Hepatocyte (in vitro differentiated cells): ENCODE measurements at regions not wholly inside any gene's neighbourhood (a gene's known extent, or its start where the extent isn't known, plus 50 kb on each side); places are given as distances from the start of the nearest gene placed in this dataset.

Source experiments
- CTCF ChIP-seq: fragments of 200-600 bp; sonication (generic); IDR thresholded peaks from 2 replicates; pipeline ENCODE4 v1.5.1; 2016; ENCODE audit warnings: antibody characterized with exemption, mild to moderate bottlenecking; ENCODE audit not compliant: poor library complexity
- EZH2phosphoT487 ChIP-seq: fragments of 200-600 bp; sonication (generic); IDR thresholded peaks from one replicate; pipeline ENCODE4 v1.6.1; 2018; ENCODE audit warnings: antibody characterized with exemption, mild to moderate bottlenecking, low read depth, moderate library complexity; ENCODE audit not compliant: unreplicated experiment, severe bottlenecking

DNA sequence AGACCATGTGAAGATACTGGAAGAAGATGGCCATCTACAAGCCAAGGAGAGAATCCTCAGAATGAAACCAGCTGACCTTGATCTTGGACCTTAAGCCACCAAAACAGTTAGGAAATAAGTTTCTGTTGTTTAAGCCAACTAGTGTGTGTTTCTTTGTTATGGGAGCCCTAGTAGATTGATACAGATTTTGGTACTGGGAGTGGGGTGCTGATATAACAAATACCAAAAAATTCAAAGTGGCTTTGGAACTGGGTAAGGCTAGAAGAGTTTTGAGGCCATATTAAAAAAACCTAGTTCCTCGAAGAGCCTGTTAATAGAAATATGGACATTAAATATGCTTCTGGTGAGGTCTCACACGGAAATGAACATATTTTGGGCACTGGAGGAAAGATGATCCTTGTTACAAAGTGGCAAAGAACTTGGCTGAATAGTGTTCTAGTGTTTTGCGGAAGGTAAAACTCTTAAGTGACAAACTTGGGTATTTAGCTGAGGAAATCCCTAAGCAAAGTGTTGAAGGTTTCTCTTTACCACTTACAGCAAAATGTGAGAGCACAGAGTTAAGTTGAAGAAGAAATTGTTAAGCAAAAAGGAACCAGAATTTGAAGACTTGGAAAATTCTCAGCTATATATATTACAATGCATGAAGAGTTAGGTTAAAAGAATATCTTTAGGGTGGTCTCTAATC lies 55.1 kb upstream of the CD83 start:
- TF ChIP-seq CTCF (no peak), EZH2phosphoT487 (no peak)
